ENCODE measurements at regions not wholly inside any gene's neighbourhood (a gene's known extent, or its start where the extent isn't known, plus 50 kb on each side); places are given as distances from the start of the nearest gene placed in this dataset.
A peak's percentile ranks its signal among the peaks of the same experiment; 100 is the strongest.
"Not testable (repeated sequence)": the region's sequence is repeated elsewhere in the genome, so short reads cannot be mapped to it uniquely, and the experiment has no call there.

GRCh38 chr12:23253191-23253590, 628.2 kb downstream of the ETNK1 start:
- no peak for DNase-seq

DNA sequence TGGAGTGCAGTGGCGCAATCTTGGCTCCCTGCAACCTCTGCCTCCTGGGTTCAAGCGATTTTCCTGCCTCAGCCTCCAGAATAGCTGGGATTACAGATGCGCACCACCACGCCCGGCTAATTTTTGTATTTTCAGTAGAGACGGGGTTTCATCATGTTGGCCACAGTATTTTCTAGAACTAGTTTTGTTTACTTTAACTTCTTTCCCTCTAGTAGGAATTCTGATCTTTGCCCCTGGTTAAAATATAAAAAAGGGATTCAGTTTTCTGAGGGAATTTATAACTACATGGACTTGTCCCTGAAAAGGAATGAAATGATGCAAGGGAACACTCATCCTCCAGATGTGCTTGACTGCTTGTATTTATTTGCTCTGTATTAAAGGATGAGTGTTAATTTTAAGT, 628.9 kb downstream of the ETNK1 start:
- not testable (repeated sequence) for DNase-seq

- DNase-seq: peak in 1 of 3 donors; percentile 1
Measured at GRCh38 chr12:23259558-23259957, 634.6 kb downstream of the ETNK1 start.

- no peak for DNase-seq
Measured at GRCh38 chr12:23262670-23263069, 637.7 kb downstream of the ETNK1 start.

- no peak for DNase-seq
Measured at GRCh38 chr12:23277831-23278230, 652.9 kb downstream of the ETNK1 start.

- no peak for DNase-seq
Measured at GRCh38 chr12:23281295-23281694, 656.3 kb downstream of the ETNK1 start.

DNA sequence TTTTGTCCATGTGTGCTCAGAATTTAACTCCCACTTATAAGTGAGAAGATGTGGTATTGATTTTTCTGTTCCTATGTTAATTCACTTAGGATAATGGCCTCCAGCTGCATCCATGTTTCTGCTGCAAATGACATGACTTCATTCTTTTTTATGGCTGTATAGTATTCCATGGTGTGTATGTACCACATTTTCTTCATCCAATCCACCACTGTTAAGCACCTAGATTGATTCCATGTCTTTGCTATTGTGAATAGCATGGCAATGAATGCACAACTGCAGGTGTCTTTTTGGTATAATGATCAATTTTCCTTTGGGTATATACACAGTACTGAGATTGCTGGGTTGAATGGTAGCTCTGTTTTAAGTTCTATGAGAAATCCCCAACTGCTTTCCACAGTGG, 657.7 kb downstream of the ETNK1 start:
- DNase-seq: no peak

- not testable (repeated sequence) for DNase-seq
Measured at GRCh38 chr12:23285764-23286530, 661.0 kb downstream of the ETNK1 start.

GRCh38 chr12:23290627-23291330, 658.7 kb downstream of the SOX5 start:
- no peak for DNase-seq

DNA sequence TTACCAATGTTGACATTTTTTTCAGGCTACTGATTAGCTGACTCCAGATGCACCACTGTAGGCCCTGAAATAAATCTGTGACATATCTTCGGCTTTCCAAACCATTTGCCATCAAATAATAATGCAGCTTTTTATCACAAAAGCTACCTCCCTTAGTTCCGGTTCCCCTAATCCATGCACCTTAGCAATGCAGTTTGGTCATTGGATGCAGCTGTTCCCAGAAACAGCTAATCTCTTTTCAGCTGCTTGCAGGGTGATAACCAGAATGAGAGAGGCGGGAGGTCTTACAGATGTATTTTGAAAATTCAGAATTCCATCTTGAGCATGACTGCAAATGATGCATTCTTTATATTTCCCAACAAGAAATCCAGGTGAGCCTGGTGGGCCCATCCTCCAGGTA, 646.2 kb downstream of the SOX5 start:
- DNase-seq: no peak

GRCh38 chr12:23303821-23304220, 645.6 kb downstream of the SOX5 start:
- DNase-seq: no peak

DNA sequence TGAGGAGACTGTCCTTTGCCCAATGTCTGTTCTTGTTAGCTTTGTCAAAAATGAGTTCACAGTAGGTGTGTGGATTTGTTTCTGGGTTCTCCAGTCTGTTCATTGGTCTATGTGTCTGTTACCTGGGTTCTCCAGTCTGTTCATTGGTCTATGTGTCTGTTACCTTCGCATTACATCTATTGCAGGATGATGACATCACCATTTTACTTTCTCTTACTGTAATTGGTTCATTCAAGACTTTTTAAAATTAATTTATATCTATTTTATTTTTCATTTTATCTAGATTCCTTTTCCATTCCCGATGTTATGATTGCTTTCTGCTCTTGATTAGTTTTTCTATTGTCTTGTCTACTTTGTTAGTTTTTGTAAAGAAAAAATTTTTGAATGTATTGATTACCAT, 615.5 kb downstream of the SOX5 start:
- no peak for DNase-seq

GRCh38 chr12:23335593-23335992, 613.9 kb downstream of the SOX5 start:
- no peak for DNase-seq

DNA sequence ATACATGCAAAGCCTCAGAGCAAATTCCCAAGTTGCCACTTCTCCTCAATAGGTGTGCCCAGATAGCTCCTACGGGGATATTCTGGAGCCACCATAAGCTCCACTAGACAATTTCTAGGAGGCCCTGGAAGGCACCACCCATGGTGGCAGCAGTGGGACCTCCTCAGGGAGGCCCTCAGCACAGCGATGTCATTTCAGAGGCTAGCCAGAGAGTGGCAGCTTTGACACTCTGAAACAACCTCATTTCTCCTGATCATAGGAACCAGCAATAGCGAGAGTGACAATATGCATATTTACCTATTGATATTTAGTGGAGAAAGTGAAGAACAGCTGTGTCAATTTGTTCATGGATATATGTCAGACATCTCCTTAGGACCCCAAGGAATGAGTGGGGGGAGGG, 612.3 kb downstream of the SOX5 start:
- no peak for DNase-seq

GRCh38 chr12:23340351-23340750, 609.1 kb downstream of the SOX5 start:
- no peak for DNase-seq

DNA sequence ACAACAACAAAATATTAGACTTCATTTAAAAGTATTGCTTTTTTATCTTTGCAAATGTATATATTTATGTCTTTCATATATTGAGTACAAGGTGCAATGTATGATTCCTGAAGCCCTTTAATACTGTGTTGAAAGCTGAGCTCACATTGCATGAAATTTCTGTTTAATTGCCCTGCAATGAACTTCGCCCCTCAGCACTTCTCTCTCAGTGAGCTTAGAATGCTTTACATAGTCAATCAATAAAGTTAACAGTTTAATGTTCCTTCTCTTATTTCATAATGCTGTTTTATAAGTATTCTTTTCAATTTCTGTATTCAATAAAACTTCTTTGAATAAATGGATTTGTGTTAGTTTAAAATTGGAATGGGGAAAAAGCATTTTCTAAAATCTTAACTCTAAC, 607.1 kb downstream of the SOX5 start:
- no peak for DNase-seq

GRCh38 chr12:23349564-23349963, 599.9 kb downstream of the SOX5 start:
- DNase-seq: no peak

DNA sequence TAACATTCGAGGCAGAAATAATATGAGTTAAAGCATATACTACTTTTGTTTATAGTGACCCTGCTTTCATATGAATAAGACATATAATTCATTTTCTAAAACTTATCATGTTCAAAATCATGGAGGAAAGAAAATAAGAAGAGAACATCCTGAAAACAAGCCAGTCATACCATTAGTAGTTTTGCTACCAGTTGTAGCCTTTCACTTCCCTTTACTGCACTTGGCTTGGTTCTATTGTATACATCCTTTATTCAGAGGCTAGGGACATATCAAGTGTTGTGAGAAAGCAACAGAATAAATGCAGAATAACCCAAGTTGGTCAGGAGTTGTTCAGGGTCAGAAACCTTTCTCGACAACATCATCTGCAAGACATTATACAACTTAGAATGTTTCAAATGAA, 598.7 kb downstream of the SOX5 start:
- no peak for DNase-seq

DNA sequence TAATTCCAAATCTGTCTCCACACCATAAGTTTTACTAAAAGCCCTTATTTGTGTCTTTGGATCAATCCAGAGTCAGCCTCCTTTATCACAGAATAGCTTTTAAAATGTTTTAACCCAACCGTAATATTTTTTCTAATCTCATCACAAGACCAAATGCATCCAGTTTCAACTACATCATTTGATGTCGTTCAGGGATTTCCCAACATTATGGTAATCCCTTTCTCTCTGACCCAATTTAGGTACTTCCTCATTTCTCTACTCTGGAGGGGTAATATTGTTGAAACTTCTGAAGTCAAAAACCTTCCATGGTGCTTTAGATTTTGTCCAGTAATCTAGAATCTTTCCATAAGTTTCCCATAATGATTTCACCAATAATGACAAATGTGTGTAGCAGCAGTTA, 596.8 kb downstream of the SOX5 start:
- no peak for DNase-seq

DNA sequence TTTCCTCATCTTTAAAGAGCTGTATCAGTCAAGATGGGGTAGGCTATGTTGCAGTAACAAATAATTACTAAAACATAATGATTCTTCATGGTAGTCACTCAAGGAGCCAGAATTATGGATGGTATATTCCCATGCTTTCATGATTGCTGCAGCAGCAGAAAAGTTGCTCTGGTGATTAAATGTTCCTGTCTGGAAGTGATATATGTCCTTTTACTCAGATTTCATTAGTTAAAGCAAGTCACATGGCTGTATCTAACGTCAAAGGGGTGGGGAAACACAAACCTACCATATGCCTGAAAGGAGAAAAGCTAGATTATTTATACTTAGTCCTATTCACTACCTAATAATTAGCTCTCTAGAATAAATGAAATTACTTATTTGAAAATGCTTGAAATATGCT, 594.7 kb downstream of the SOX5 start:
- DNase-seq: no peak

GRCh38 chr12:23356440-23356839, 593.0 kb downstream of the SOX5 start:
- no peak for DNase-seq

DNA sequence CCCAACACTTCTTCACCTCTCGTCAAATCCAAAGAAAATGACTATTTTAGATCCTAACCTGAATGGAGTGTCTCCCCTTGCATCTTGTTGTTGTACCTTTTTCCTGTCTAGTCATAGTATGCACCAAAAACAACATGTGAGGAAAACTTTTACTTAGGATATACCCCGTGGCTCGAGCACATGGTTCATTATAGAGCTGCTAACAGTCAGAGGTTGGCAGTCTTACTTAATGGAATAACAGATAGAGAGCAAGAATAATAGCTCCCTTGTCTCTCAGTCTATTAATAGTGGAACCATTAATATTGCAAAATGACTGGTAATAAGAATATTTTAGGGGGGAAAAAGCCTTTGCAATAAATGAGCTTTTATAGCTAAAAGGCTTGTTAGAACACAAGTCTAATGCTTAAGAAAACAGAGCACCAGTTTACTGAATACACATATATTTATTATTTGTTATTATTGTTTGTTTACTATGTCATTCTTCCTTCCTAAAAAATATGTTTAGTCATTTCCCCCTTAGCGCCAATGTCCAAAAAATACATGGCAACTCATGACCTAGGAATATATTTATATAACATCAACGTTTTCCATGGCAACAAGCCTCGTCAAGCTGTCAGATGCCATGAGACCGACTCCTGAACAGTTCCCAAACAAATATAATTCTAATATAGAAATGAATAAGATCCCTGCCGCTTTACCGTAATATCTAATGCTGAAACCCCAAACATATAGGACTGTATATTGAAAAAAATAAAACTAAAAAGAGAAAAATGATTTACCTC, 592.4 kb downstream of the SOX5 start:
- DNase-seq: no peak
